OCI-LY3 (cell line): ENCODE measurements at regions not wholly inside any gene's neighbourhood (a gene's known extent, or its start where the extent isn't known, plus 50 kb on each side); places are given as distances from the start of the nearest gene placed in this dataset.

ENCODE experiments used
- H2AFZ ChIP-seq: fragments of 200-600, 300-600 bp; shearing (Covaris generic); 2 replicates; pipeline ENCODE4 v1.6.0; 2014; ENCODE audit warnings: antibody characterized with exemption, low read depth, low read length
- H3K27ac ChIP-seq: fragments of 200-600, 300-600 bp; sonication (generic); 2 replicates; pipeline ENCODE4 v1.5.1; 2014; ENCODE audit warnings: mild to moderate bottlenecking, low read length, moderate library complexity, mixed read lengths
- H3K27me3 ChIP-seq: fragments of 200-600, 300-600 bp; sonication (generic); 2 replicates; pipeline ENCODE4 v1.6.1; 2014; ENCODE audit warnings: low read depth, low read length, mixed read lengths
- H3K36me3 ChIP-seq: fragments of 200-600, 300-600 bp; sonication (generic); replicated peaks from 2 replicates; pipeline ENCODE3; 2014; ENCODE audit warnings: low read depth, low read length, mixed read lengths
- H3K4me1 ChIP-seq: fragments of 300-600, 200-600 bp; sonication (generic); 2 replicates; pipeline ENCODE4 v1.6.1; 2014; ENCODE audit warnings: low read length, mixed read lengths
- H3K4me2 ChIP-seq: fragments of 200-600, 300-600 bp; sonication (generic); 2 replicates; pipeline ENCODE4 v1.6.1; 2014; ENCODE audit warnings: low read length, mixed read lengths
- H3K4me3 ChIP-seq: fragments of 300-600, 200-600 bp; sonication (generic); 2 replicates; pipeline ENCODE4 v1.5.1; 2014; ENCODE audit warnings: antibody characterized with exemption, mild to moderate bottlenecking, low read length, moderate library complexity
- H3K79me2 ChIP-seq: fragments of 300-600, 200-600 bp; shearing (Covaris generic); 2 replicates; pipeline ENCODE4 v1.6.1; 2014; ENCODE audit warnings: mild to moderate bottlenecking, low read length, mixed read lengths
- H3K9ac ChIP-seq: fragments of 300-600, 200-600 bp; shearing (Covaris generic); 2 replicates; pipeline ENCODE4 v1.6.0; 2014; ENCODE audit warnings: mild to moderate bottlenecking, low read length, moderate library complexity
- H3K9me3 ChIP-seq: fragments of 200-600, 300-600 bp; shearing (Covaris generic); 2 replicates; pipeline ENCODE4 v1.6.1; 2014; ENCODE audit warnings: low read length, mixed read lengths; ENCODE audit not compliant: insufficient read depth
- H4K20me1 ChIP-seq: fragments of 200-600, 300-600 bp; sonication (generic); 2 replicates; pipeline ENCODE4 v1.6.1; 2016; ENCODE audit warnings: low read length, mixed read lengths; ENCODE audit not compliant: insufficient read depth
- EZH2phosphoT487 ChIP-seq: fragments of 200-600 bp; shearing (Covaris generic); IDR thresholded peaks from 2 replicates; pipeline ENCODE4 v1.6.1; 2018; ENCODE audit warnings: antibody characterized with exemption, mixed run types, low read depth
- TF ChIP-seq, protein P1 (sequence below): fragments of 200-600, 300-600 bp; sonication (generic); IDR thresholded peaks from 2 replicates; pipeline ENCODE4 v1.5.1; 2014; ENCODE audit warnings: antibody characterized with exemption, low read length, low read depth

DNA sequence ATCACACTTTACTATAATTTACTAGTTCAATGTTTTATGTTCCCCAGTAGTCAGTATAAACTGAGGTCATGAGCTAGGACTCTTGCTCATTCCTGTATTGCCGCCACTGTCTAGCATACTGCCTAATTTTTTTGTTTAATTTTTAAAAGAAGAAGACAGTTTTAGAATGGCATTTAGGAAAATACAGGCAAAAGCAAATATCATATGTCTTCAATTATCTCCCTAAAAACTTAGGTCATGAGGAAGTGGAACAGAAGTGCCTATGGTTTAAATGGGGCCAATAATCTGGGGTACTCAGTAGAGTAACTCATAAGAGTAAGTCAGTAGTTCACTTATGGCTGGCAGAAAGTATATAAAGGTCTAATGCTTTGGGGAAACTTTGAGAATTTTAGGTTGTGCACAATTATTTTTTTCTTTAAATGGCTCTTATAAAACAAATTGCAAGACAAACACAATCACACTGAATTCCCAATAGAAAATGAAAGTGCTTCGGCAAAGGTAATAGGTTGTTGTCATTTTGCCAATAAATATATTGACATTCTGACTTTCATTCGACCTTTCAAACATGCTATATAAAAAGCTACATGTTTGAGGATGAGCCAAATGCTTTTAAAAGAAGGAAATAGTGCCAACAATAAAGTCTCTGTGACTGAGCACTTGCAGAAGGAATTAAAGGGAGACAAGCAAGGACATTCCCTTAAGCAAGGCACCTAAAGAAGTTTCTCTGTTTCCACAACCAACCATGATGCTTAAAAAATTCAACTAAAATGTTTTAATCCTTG is 390.1 kb downstream of the PDGFC start:
- Histone ChIP-seq H3K4me2 (no peak overlapping the region), H3K79me2 (no peaks in the 10 kb centered on the region), H3K36me3 (no peaks in the 10 kb centered on the region), H2AFZ (no peak overlapping the region), H3K9ac (no peak overlapping the region), H4K20me1 (no peaks in the 10 kb centered on the region), H3K27ac (no peak overlapping the region), H3K9me3 (no peaks in the 10 kb centered on the region), H3K4me3 (no peak overlapping the region), H3K27me3 (no peaks in the 10 kb centered on the region), H3K4me1 (no peaks in the 10 kb centered on the region)
- TF ChIP-seq EZH2phosphoT487 = no peak
- TF ChIP-seq, protein P1, sequence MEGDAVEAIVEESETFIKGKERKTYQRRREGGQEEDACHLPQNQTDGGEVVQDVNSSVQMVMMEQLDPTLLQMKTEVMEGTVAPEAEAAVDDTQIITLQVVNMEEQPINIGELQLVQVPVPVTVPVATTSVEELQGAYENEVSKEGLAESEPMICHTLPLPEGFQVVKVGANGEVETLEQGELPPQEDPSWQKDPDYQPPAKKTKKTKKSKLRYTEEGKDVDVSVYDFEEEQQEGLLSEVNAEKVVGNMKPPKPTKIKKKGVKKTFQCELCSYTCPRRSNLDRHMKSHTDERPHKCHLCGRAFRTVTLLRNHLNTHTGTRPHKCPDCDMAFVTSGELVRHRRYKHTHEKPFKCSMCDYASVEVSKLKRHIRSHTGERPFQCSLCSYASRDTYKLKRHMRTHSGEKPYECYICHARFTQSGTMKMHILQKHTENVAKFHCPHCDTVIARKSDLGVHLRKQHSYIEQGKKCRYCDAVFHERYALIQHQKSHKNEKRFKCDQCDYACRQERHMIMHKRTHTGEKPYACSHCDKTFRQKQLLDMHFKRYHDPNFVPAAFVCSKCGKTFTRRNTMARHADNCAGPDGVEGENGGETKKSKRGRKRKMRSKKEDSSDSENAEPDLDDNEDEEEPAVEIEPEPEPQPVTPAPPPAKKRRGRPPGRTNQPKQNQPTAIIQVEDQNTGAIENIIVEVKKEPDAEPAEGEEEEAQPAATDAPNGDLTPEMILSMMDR = no peak

DNA sequence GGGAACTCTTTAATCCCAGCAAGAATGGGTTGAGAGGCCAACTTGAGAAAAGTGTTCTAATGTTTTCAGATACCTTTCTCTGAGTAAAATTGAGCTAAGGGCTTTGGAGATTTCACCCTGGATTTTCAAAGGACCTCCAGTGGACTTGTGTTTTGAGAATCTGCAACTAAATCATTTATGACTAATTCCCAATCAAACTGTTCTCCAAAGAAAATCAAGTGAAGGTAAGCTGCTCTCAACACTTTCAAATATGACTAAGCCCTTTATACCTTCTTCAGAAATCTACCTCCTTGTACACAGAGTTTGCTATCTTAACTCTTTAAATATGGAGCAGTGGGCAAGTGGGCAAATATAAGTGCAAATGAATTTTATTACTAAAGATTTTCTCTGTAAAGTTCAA is 392.9 kb downstream of the PDGFC start:
- H4K20me1 ChIP-seq = no peaks in the 10 kb centered on the region
- H3K9me3 ChIP-seq = no peaks in the 10 kb centered on the region
- no peak overlapping the region for H2AFZ ChIP-seq
- TF ChIP-seq, protein P1 = no peak
- no peak for TF ChIP-seq EZH2phosphoT487
- H3K9ac ChIP-seq = no peak overlapping the region
- H3K27ac ChIP-seq = no peak overlapping the region
- H3K4me1 ChIP-seq = no peaks in the 10 kb centered on the region
- no peaks in the 10 kb centered on the region for H3K36me3 ChIP-seq
- H3K4me3 ChIP-seq = no peak overlapping the region
- H3K4me2 ChIP-seq = no peak overlapping the region
- H3K79me2 ChIP-seq = no peaks in the 10 kb centered on the region
- H3K27me3 ChIP-seq = no peaks in the 10 kb centered on the region

DNA sequence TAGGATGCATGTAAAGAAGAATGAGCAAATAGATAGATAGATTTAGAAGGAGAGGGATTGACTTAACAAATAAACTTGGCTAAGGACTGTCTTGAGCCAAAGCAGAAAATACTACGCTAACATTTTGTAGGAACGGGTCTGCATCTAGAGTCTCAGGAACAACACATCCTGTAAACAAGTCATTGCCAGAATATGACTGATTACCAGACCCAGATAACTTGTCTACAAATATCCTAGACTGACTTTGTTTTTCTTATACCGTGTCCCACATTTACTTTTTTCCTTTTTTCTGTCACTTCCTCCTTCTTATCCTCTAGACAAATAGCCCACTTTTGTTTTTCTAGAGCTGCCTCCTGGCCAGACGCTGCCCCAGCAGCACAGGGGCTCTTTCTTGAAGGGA is 393.6 kb downstream of the PDGFC start:
- no peaks in the 10 kb centered on the region for H4K20me1 ChIP-seq
- H3K4me1 ChIP-seq = no peaks in the 10 kb centered on the region
- no peaks in the 10 kb centered on the region for H3K9me3 ChIP-seq
- H3K4me3 ChIP-seq = no peak overlapping the region
- no peaks in the 10 kb centered on the region for H3K79me2 ChIP-seq
- H2AFZ ChIP-seq = no peak overlapping the region; the same call in 1 of the 2 replicates
- TF ChIP-seq, protein P1 = no peak
- TF ChIP-seq EZH2phosphoT487 = no peak
- H3K27ac ChIP-seq = no peak overlapping the region
- no peaks in the 10 kb centered on the region for H3K27me3 ChIP-seq
- no peaks in the 10 kb centered on the region for H3K36me3 ChIP-seq
- no peak overlapping the region for H3K9ac ChIP-seq
- H3K4me2 ChIP-seq = no peak overlapping the region

GRCh38 chr4:156576946-156577345 is 394.7 kb downstream of the PDGFC start:
- H3K4me1 ChIP-seq = no peaks in the 10 kb centered on the region
- H3K27me3 ChIP-seq = no peaks in the 10 kb centered on the region
- no peak for TF ChIP-seq EZH2phosphoT487
- TF ChIP-seq, protein P1 = no peak
- no peaks in the 10 kb centered on the region for H4K20me1 ChIP-seq
- H2AFZ ChIP-seq = peak overlapping the region; percentile 27; the same call in 1 of the 2 replicates
- H3K4me2 ChIP-seq = no peak overlapping the region
- no peak overlapping the region for H3K4me3 ChIP-seq
- no peak overlapping the region for H3K9ac ChIP-seq
- no peaks in the 10 kb centered on the region for H3K9me3 ChIP-seq
- no peaks in the 10 kb centered on the region for H3K36me3 ChIP-seq
- no peak overlapping the region for H3K27ac ChIP-seq
- no peaks in the 10 kb centered on the region for H3K79me2 ChIP-seq
